HG03575 (cell line): ENCODE measurements at regions not wholly inside any gene's neighbourhood (a gene's known extent, or its start where the extent isn't known, plus 50 kb on each side); places are given as distances from the start of the nearest gene placed in this dataset.

ENCODE experiments used
- ATAC-seq: cut with Tn5 transposase; IDR thresholded peaks from one replicate; pipeline ENCODE4 v1.9.1; 2021; ENCODE audit not compliant: unreplicated experiment, insufficient number of reproducible peaks, low FRiP score; ENCODE audit errors: extremely low read depth

- ATAC-seq: no peak
These were observed 709.8 kb downstream of the UQCRFS1 start for GRCh38 chr19:28502879-28503734.

- no peak for ATAC-seq
These were observed 711.0 kb downstream of the UQCRFS1 start for GRCh38 chr19:28501976-28502375.

- ATAC-seq: no peak
These were observed 711.8 kb downstream of the UQCRFS1 start for GRCh38 chr19:28500982-28501630.

GRCh38 chr19:28500296-28500695, 712.7 kb downstream of the UQCRFS1 start:
- ATAC-seq: no peak

- no peak for ATAC-seq
These were observed 714.5 kb downstream of the UQCRFS1 start for GRCh38 chr19:28498404-28498976.

- ATAC-seq: no peak
These were observed 715.1 kb downstream of the UQCRFS1 start for GRCh38 chr19:28497887-28498286.

- no peak for ATAC-seq
These were observed 715.8 kb downstream of the UQCRFS1 start for GRCh38 chr19:28497137-28497536.

GRCh38 chr19:28495046-28495445, 717.9 kb downstream of the UQCRFS1 start:
- ATAC-seq: no peak

- ATAC-seq: no peak
These were observed 718.5 kb downstream of the UQCRFS1 start for GRCh38 chr19:28494461-28494860.

- no peak for ATAC-seq
These were observed 719.1 kb downstream of the UQCRFS1 start for GRCh38 chr19:28493884-28494283.

- ATAC-seq: no peak
These were observed 720.3 kb downstream of the UQCRFS1 start for GRCh38 chr19:28492621-28493020.

- ATAC-seq: no peak
These were observed 720.8 kb downstream of the UQCRFS1 start for GRCh38 chr19:28492201-28492600.

- ATAC-seq: no peak
These were observed 723.2 kb downstream of the UQCRFS1 start for GRCh38 chr19:28489776-28490175.

- ATAC-seq: no peak
These were observed 723.8 kb downstream of the UQCRFS1 start for GRCh38 chr19:28489126-28489660.

GRCh38 chr19:28487999-28488398, 725.0 kb downstream of the UQCRFS1 start:
- ATAC-seq: no peak

GRCh38 chr19:28486926-28487325, 726.0 kb downstream of the UQCRFS1 start:
- no peak for ATAC-seq

- ATAC-seq: no peak
These were observed 726.5 kb downstream of the UQCRFS1 start for GRCh38 chr19:28486473-28486872.

- ATAC-seq: no peak
These were observed 727.7 kb downstream of the UQCRFS1 start for GRCh38 chr19:28485292-28485691.

GRCh38 chr19:28483197-28483596, 729.8 kb downstream of the UQCRFS1 start:
- no peak for ATAC-seq

GRCh38 chr19:28482221-28482620, 730.7 kb downstream of the UQCRFS1 start:
- no peak for ATAC-seq
